H9 (cell line): ENCODE measurements at regions not wholly inside any gene's neighbourhood (a gene's known extent, or its start where the extent isn't known, plus 50 kb on each side); places are given as distances from the start of the nearest gene placed in this dataset.

Experiments
- DNase-seq: peaks from one replicate; pipeline ENCODE4 v3.0.0-alpha.2; 2017
- H2AFZ ChIP-seq: one replicate; pipeline ENCODE4 v1.6.1; 2013; ENCODE audit warnings: mild to moderate bottlenecking, low read length, control low read depth, moderate library complexity
- H2AK5ac ChIP-seq: 2 replicates; pipeline ENCODE4 v1.6.1; 2013; ENCODE audit warnings: low read length, control low read depth, mixed read lengths; ENCODE audit not compliant: insufficient read length
- H2BK120ac ChIP-seq: one replicate; pipeline ENCODE4 v1.6.1; 2013; ENCODE audit warnings: low read depth, mild to moderate bottlenecking, low read length, control low read depth, inconsistent platforms; ENCODE audit not compliant: poor library complexity, severe bottlenecking
- H2BK12ac ChIP-seq: 2 replicates; pipeline ENCODE4 v1.6.1; 2013; ENCODE audit warnings: low read length, control low read depth, mixed read lengths, low read depth; ENCODE audit not compliant: insufficient read length
- H2BK15ac ChIP-seq: 2 replicates; pipeline ENCODE4 v1.6.1; 2013; ENCODE audit warnings: low read depth, low read length, control low read depth
- H2BK20ac ChIP-seq: one replicate; pipeline ENCODE4 v1.6.1; 2013; ENCODE audit warnings: low read depth, mild to moderate bottlenecking, low read length, control low read depth, inconsistent platforms; ENCODE audit not compliant: poor library complexity, severe bottlenecking
- H2BK5ac ChIP-seq: 2 replicates; pipeline ENCODE4 v1.6.1; 2013; ENCODE audit warnings: low read length, control low read depth, mixed read lengths; ENCODE audit not compliant: insufficient read length
- H3K14ac ChIP-seq: 2 replicates; pipeline ENCODE4 v1.6.1; 2013; ENCODE audit warnings: low read length, control low read depth; ENCODE audit not compliant: insufficient read depth
- H3K18ac ChIP-seq: 2 replicates; pipeline ENCODE4 v1.6.1; 2013; ENCODE audit warnings: low read depth, mild to moderate bottlenecking, mixed read lengths, low read length, control low read depth; ENCODE audit not compliant: insufficient read length
- H3K23ac ChIP-seq: 2 replicates; pipeline ENCODE4 v1.6.1; 2013; ENCODE audit warnings: low read length, control low read depth, mixed read lengths, low read depth; ENCODE audit not compliant: insufficient read length
- H3K23me2 ChIP-seq: 2 replicates; pipeline ENCODE4 v1.6.1; 2013; ENCODE audit warnings: low read depth, mild to moderate bottlenecking, mixed read lengths, low read length, control low read depth; ENCODE audit not compliant: insufficient read length, poor library complexity, severe bottlenecking
- H3K27ac ChIP-seq: 2 replicates; pipeline ENCODE4 v1.5.1; 2013; ENCODE audit warnings: low read length, control low read depth, mixed read lengths, low read depth; ENCODE audit not compliant: insufficient read length
- H3K27me3 ChIP-seq: 2 replicates; pipeline ENCODE4 v1.6.1; 2013; ENCODE audit warnings: low read length, control low read depth, inconsistent platforms; ENCODE audit not compliant: insufficient read depth
- H3K4ac ChIP-seq: 2 replicates; pipeline ENCODE4 v1.6.1; 2013; ENCODE audit warnings: low read depth, mild to moderate bottlenecking, control low read depth, inconsistent platforms, low read length, moderate library complexity
- H3K4me1 ChIP-seq: 2 replicates; pipeline ENCODE4 v1.6.1; 2013; ENCODE audit warnings: low read length, control low read depth, inconsistent platforms; ENCODE audit not compliant: insufficient read depth
- H3K4me2 ChIP-seq: 2 replicates; pipeline ENCODE4 v1.6.1; 2013; ENCODE audit warnings: low read length, control low read depth, mixed read lengths; ENCODE audit not compliant: insufficient read length, insufficient read depth
- H3K56ac ChIP-seq: 2 replicates; pipeline ENCODE4 v1.6.1; 2013; ENCODE audit warnings: low read depth, mild to moderate bottlenecking, mixed read lengths, low read length, control low read depth; ENCODE audit not compliant: insufficient read length
- H3K79me1 ChIP-seq: 2 replicates; pipeline ENCODE4 v1.6.1; 2013; ENCODE audit warnings: low read depth, mild to moderate bottlenecking, moderate library complexity, low read length, control low read depth, inconsistent platforms; ENCODE audit not compliant: insufficient read depth, poor library complexity, severe bottlenecking
- H3K79me2 ChIP-seq: 2 replicates; pipeline ENCODE4 v1.6.1; 2013; ENCODE audit warnings: low read length, control low read depth, inconsistent platforms; ENCODE audit not compliant: insufficient read depth
- H3K9ac ChIP-seq: 2 replicates; pipeline ENCODE4 v1.6.1; 2013; ENCODE audit warnings: low read length, control low read depth, mixed read lengths; ENCODE audit not compliant: insufficient read length; ENCODE audit errors: extremely low read depth
- H3K9me3 ChIP-seq: one replicate; pipeline ENCODE4 v1.6.1; 2013; ENCODE audit warnings: low read depth, low read length, inconsistent platforms; ENCODE audit not compliant: control insufficient read depth
- H3T11ph ChIP-seq: one replicate; pipeline ENCODE4 v1.6.1; 2013; ENCODE audit warnings: mild to moderate bottlenecking, low read length, control low read depth, inconsistent platforms
- H4K20me1 ChIP-seq: one replicate; pipeline ENCODE4 v1.6.1; 2013; ENCODE audit not compliant: control insufficient read depth, insufficient read length, insufficient read depth
- H4K5ac ChIP-seq: 2 replicates; pipeline ENCODE4 v1.6.1; 2013; ENCODE audit warnings: low read depth, mild to moderate bottlenecking, mixed read lengths, low read length, control low read depth; ENCODE audit not compliant: insufficient read length
- H4K8ac ChIP-seq: replicated peaks from 2 replicates; pipeline ENCODE4 v1.6.1; 2013; ENCODE audit warnings: low read length, control low read depth, mixed read lengths, low read depth; ENCODE audit not compliant: insufficient read length
- H4K91ac ChIP-seq: 2 replicates; pipeline ENCODE4 v1.6.1; 2013; ENCODE audit warnings: low read depth, mild to moderate bottlenecking, moderate library complexity, mixed read lengths, low read length, control low read depth; ENCODE audit not compliant: insufficient read length
- H3K27ac Mint-ChIP-seq, 3 experiments: 2 replicates in 2 of 3; 3 replicates in 1 of 3; pipeline ENCODE4 v1.8.0; 2020 to 2021; ENCODE audit warnings: mixed read lengths in 3 of 3, mild to moderate bottlenecking in 1 of 3, moderate library complexity in 1 of 3
- H3K27me3 Mint-ChIP-seq: 2 replicates; pipeline ENCODE4 v1.8.0; 2021; ENCODE audit warnings: low read depth, mild to moderate bottlenecking, moderate library complexity, mixed read lengths
- H3K36me3 Mint-ChIP-seq, 3 experiments: 2 replicates in 2 of 3; 3 replicates in 1 of 3; pipeline ENCODE4 v1.8.0; 2020 to 2021; ENCODE audit warnings: low read depth in 3 of 3, mixed read lengths in 3 of 3; ENCODE audit not compliant: insufficient read depth in 1 of 3
- H3K4me1 Mint-ChIP-seq, 2 experiments: 2 replicates each; pipeline ENCODE4 v1.8.0; 2020; ENCODE audit warnings: mixed read lengths in 2 of 2
- H3K4me3 Mint-ChIP-seq, 2 experiments: 2 replicates in 1 of 2; 3 replicates in 1 of 2; pipeline ENCODE4 v1.8.0; 2020 to 2021; ENCODE audit warnings: mild to moderate bottlenecking in 2 of 2, mixed read lengths in 2 of 2, moderate library complexity in 1 of 2
- H3K9me3 Mint-ChIP-seq, 2 experiments: 2 replicates in 1 of 2; 3 replicates in 1 of 2; pipeline ENCODE4 v1.8.0; 2020; ENCODE audit warnings: mild to moderate bottlenecking in 2 of 2, mixed read lengths in 2 of 2, moderate library complexity in 1 of 2
- CTCF ChIP-seq: fragments of 200-600 bp; sonication (generic); conservative IDR thresholded peaks from 3 replicates; pipeline ENCODE4 v1.8.0; 2021; ENCODE audit warnings: antibody characterized with exemption, mild to moderate bottlenecking
- WGBS: extraction: QIAGEN DNeasy Blood & Tissue Kit; methylation state at CpG from one replicate; pipeline ENCODE4 v1.1.7; 2013; ENCODE audit warnings: missing lambda C conversion rate, low lambda C conversion rate, mixed read lengths; ENCODE audit not compliant: insufficient read length; ENCODE audit errors: extremely low coverage; 5-methylcytosine and 5-hydroxymethylcytosine counted together

- Mint-ChIP-seq H3K9me3 (no peaks in the 10 kb centered on the region), H3K36me3 (no peaks in the 10 kb centered on the region), H3K27me3 (no peaks in the 10 kb centered on the region), H3K4me3 (no peak overlapping the region), H3K4me1 (peaks cover 13 to 16% of the 10 kb centered on the region in 2 experiments), H3K27ac (no peak overlapping the region; a peak in 1 of 7 replicates)
- Histone ChIP-seq H3K27ac (no peak overlapping the region), H3K27me3 (no peaks in the 10 kb centered on the region), H2BK12ac (no peak overlapping the region), H3K56ac (no peak overlapping the region), H2BK5ac (no peak overlapping the region), H2AFZ (no peak overlapping the region), H4K5ac (no peak overlapping the region), H3K18ac (no peak overlapping the region), H3T11ph (no peak overlapping the region), H3K23ac (no peak overlapping the region), H4K20me1 (no peaks in the 10 kb centered on the region), H2AK5ac (no peak overlapping the region), H2BK20ac (no peak overlapping the region), H3K9me3 (no peaks in the 10 kb centered on the region), H2BK120ac (no peak overlapping the region), H3K4ac (no peak overlapping the region), H2BK15ac (no peak overlapping the region), H3K9ac (no peak overlapping the region), H3K4me1 (no peaks in the 10 kb centered on the region; the same call in 1 of the 2 replicates), H3K14ac (no peak overlapping the region), H3K4me2 (no peak overlapping the region), H4K91ac (no peak overlapping the region), H3K79me1 (no peaks in the 10 kb centered on the region), H4K8ac (no peak overlapping the region), H3K23me2 (peaks cover 2% of the 10 kb centered on the region), H3K79me2 (no peaks in the 10 kb centered on the region)
- DNase-seq: no peak
- WGBS: no CpG with 5 or more reads among the region's 4 CpGs
- no peak for TF ChIP-seq CTCF
Observed at GRCh38 chr1:199515261-199515660, 512.2 kb upstream of the NR5A2 start.
